GM12891 (cell line): ENCODE measurements at regions not wholly inside any gene's neighbourhood (a gene's known extent, or its start where the extent isn't known, plus 50 kb on each side); places are given as distances from the start of the nearest gene placed in this dataset.

Source experiments
- DNase-seq: peaks from one replicate; pipeline ENCODE4 v3.0.0; 2011; ENCODE audit warnings: low spot score; ENCODE audit not compliant: insufficient read length
- FAIRE-seq: peaks from 2 replicates; lab custom pipeline; 2011; peaks lifted over from hg19 to GRCh38; lab: Jason Lieb, UNC
- PAX5 ChIP-seq: IDR thresholded peaks from 2 replicates; pipeline ENCODE4 v1.6.1; 2011; ENCODE audit warnings: low read length, moderate library complexity, mild to moderate bottlenecking; ENCODE audit not compliant: insufficient read depth, severe bottlenecking
- POLR2A ChIP-seq: IDR thresholded peaks from 2 replicates; pipeline ENCODE4 v1.6.1; 2011; ENCODE audit warnings: low read depth, low read length, control low read depth
- POLR2AphosphoS5 ChIP-seq: IDR thresholded peaks from 2 replicates; pipeline ENCODE4 v1.6.1; 2011; ENCODE audit warnings: low read depth, low read length, control low read depth
- POU2F2 ChIP-seq: IDR thresholded peaks from 2 replicates; pipeline ENCODE4 v1.6.1; 2011; ENCODE audit warnings: low read depth, mild to moderate bottlenecking, control low read depth, low read length, moderate library complexity
- SPI1 ChIP-seq: IDR thresholded peaks from 2 replicates; pipeline ENCODE4 v1.6.1; 2011; ENCODE audit warnings: low read depth, low read length, control low read depth
- TAF1 ChIP-seq: IDR thresholded peaks from 2 replicates; pipeline ENCODE4 v1.6.1; 2011; ENCODE audit warnings: low read depth, low read length, control low read depth

GRCh38 chr11:116312570-116313391 lies 460.0 kb downstream of the BUD13 start:
- no peak for FAIRE-seq
- no peak for DNase-seq
- no peak for TF ChIP-seq PAX5
- TF ChIP-seq POU2F2 = no peak
- no peak for TF ChIP-seq POLR2AphosphoS5
- TF ChIP-seq TAF1 = no peak
- TF ChIP-seq POLR2A = no peak
- no peak for TF ChIP-seq SPI1

- TF ChIP-seq POLR2AphosphoS5 = no peak
- no peak for TF ChIP-seq SPI1
- no peak for TF ChIP-seq POU2F2
- TF ChIP-seq PAX5 = no peak
- no peak for TF ChIP-seq POLR2A
- TF ChIP-seq TAF1 = no peak
Measured at GRCh38 chr11:116311206-116311605, 461.6 kb downstream of the BUD13 start.

GRCh38 chr11:116310698-116311097 lies 462.1 kb downstream of the BUD13 start:
- DNase-seq (no peak), FAIRE-seq (no peak)
- no peak for TF ChIP-seq SPI1
- no peak for TF ChIP-seq TAF1
- no peak for TF ChIP-seq POU2F2
- TF ChIP-seq PAX5 = no peak
- no peak for TF ChIP-seq POLR2A
- TF ChIP-seq POLR2AphosphoS5 = no peak

More at GRCh38 chr11:116311206-116311605, 461.6 kb downstream of the BUD13 start:
- FAIRE-seq (no peak), DNase-seq (no peak)

- no peak for FAIRE-seq
- no peak for DNase-seq
- TF ChIP-seq POU2F2 (no peak), TAF1 (no peak), PAX5 (no peak), SPI1 (no peak), POLR2A (no peak), POLR2AphosphoS5 (no peak)
Measured at GRCh38 chr11:116310226-116310625, 462.6 kb downstream of the BUD13 start.

GRCh38 chr11:116309446-116309845 lies 463.3 kb downstream of the BUD13 start:
- no peak for FAIRE-seq
- TF ChIP-seq SPI1 (no peak), TAF1 (no peak), POU2F2 (no peak), POLR2A (no peak), PAX5 (no peak), POLR2AphosphoS5 (no peak)
- DNase-seq = no peak

GRCh38 chr11:116302756-116303155 lies 470.0 kb downstream of the BUD13 start:
- no peak for TF ChIP-seq POLR2AphosphoS5
- TF ChIP-seq PAX5 = no peak
- TF ChIP-seq SPI1 = no peak
- no peak for TF ChIP-seq POU2F2
- no peak for TF ChIP-seq POLR2A
- TF ChIP-seq TAF1 = no peak
- FAIRE-seq (no peak), DNase-seq (no peak)

GRCh38 chr11:116301141-116301540 lies 471.6 kb downstream of the BUD13 start:
- TF ChIP-seq SPI1 = no peak
- TF ChIP-seq PAX5 = no peak
- no peak for TF ChIP-seq POLR2A
- no peak for TF ChIP-seq POLR2AphosphoS5
- TF ChIP-seq TAF1 = no peak
- TF ChIP-seq POU2F2 = no peak
- FAIRE-seq (no peak), DNase-seq (no peak)

GRCh38 chr11:116300232-116300631 lies 472.6 kb downstream of the BUD13 start:
- TF ChIP-seq POLR2AphosphoS5 (no peak), POLR2A (no peak), PAX5 (no peak), TAF1 (no peak), SPI1 (no peak), POU2F2 (no peak)
- DNase-seq (no peak), FAIRE-seq (no peak)

GRCh38 chr11:116294630-116295029 lies 478.2 kb downstream of the BUD13 start:
- TF ChIP-seq PAX5 (no peak), POLR2A (no peak), POLR2AphosphoS5 (no peak), TAF1 (no peak), SPI1 (no peak), POU2F2 (no peak)
- DNase-seq = no peak
- no peak for FAIRE-seq
